PFSK-1 (cell line): ENCODE measurements at regions not wholly inside any gene's neighbourhood (a gene's known extent, or its start where the extent isn't known, plus 50 kb on each side); places are given as distances from the start of the nearest gene placed in this dataset.

Source experiments
- FOXP2 ChIP-seq: optimal IDR thresholded peaks from 2 replicates; pipeline ENCODE3; 2011; ENCODE audit warnings: borderline replicate concordance, control low read depth, inconsistent platforms; ENCODE audit not compliant: insufficient read depth; ENCODE audit errors: extremely low read length, extremely low read depth
- POLR2AphosphoS5 ChIP-seq: IDR thresholded peaks from 2 replicates; pipeline ENCODE4 v1.6.1; 2012; ENCODE audit warnings: low read depth, mild to moderate bottlenecking, control low read depth, low read length, moderate library complexity
- SIN3A ChIP-seq: IDR thresholded peaks from 2 replicates; pipeline ENCODE4 v1.6.1; 2012; ENCODE audit warnings: mild to moderate bottlenecking, low read length, moderate library complexity, borderline replicate concordance; ENCODE audit not compliant: insufficient read depth
- TAF1 ChIP-seq: IDR thresholded peaks from 2 replicates; pipeline ENCODE4 v1.6.1; 2012; ENCODE audit warnings: low read length, control low read depth, borderline replicate concordance; ENCODE audit not compliant: insufficient read depth
- TF ChIP-seq, protein P1 (sequence below), 2 experiments: IDR thresholded peaks; 2 replicates each; pipeline versions ENCODE4 v1.6.1 to v1.8.0; 2011 to 2012; ENCODE audit warnings: low read depth in 2 of 2, low read length in 2 of 2, control low read depth in 1 of 2, inconsistent platforms in 1 of 2, mild to moderate bottlenecking in 1 of 2, moderate library complexity in 1 of 2; ENCODE audit not compliant: insufficient read depth in 1 of 2

DNA sequence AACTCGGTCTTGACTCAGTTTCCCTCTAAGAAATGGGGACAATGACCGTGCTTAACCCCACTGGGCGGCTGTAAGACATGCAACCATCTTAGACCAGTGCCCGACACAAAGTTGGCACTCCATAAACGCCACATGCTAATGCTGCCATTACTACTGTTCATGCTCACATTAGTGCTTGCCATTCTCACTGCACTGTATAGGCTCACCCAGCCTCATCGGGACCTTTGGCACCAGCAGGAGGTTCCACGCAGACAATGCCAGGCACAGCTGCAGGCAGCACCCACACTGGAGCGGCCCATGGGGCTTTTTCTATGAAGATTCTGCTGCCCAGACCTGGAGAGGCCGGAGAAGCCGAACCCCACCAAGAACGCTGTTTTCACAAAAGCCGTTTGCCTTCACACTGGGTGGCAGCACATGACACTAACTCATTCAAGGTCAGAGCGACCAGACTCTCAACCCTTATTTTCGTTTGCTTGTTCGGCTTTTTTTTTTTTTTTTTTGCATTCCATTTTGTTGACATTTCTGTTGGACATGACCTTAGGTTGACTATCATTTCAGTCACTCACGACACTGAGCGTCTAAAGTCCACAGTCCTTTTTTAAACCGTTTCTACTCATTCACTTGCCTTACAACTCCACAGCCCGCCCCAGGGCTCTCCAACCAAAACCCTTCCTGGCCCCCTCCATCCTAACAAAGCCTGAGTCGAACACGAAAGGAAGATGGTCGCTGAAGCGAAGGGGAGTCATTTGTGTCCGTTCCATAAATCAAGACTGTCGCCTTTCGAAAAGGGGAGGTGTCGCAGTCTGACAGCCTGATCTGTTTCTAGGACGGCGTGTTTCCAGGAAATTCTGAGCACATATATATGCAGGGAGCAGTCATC is 124.4 kb upstream of the RNF32 start:
- TF ChIP-seq TAF1 = no peak
- TF ChIP-seq POLR2AphosphoS5 = no peak
- TF ChIP-seq SIN3A = no peak
- no peak for TF ChIP-seq FOXP2
- TF ChIP-seq, protein P1, sequence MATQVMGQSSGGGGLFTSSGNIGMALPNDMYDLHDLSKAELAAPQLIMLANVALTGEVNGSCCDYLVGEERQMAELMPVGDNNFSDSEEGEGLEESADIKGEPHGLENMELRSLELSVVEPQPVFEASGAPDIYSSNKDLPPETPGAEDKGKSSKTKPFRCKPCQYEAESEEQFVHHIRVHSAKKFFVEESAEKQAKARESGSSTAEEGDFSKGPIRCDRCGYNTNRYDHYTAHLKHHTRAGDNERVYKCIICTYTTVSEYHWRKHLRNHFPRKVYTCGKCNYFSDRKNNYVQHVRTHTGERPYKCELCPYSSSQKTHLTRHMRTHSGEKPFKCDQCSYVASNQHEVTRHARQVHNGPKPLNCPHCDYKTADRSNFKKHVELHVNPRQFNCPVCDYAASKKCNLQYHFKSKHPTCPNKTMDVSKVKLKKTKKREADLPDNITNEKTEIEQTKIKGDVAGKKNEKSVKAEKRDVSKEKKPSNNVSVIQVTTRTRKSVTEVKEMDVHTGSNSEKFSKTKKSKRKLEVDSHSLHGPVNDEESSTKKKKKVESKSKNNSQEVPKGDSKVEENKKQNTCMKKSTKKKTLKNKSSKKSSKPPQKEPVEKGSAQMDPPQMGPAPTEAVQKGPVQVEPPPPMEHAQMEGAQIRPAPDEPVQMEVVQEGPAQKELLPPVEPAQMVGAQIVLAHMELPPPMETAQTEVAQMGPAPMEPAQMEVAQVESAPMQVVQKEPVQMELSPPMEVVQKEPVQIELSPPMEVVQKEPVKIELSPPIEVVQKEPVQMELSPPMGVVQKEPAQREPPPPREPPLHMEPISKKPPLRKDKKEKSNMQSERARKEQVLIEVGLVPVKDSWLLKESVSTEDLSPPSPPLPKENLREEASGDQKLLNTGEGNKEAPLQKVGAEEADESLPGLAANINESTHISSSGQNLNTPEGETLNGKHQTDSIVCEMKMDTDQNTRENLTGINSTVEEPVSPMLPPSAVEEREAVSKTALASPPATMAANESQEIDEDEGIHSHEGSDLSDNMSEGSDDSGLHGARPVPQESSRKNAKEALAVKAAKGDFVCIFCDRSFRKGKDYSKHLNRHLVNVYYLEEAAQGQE (IDR thresholded peaks at IDR 0.05; ENCODE audit: insufficient read depth in 1 of 2, low read depth in 2 of 2, low read length in 2 of 2) = no peak
